Stimulated activated memory B cell treated with anti-CD40 and anti-IgM and Interleukin-4, amounts not matched to agents 10 μg/mL and 1 μg/mL and 100 μg/mL, for 72 hours (primary cell): ENCODE measurements at regions not wholly inside any gene's neighbourhood (a gene's known extent, or its start where the extent isn't known, plus 50 kb on each side); places are given as distances from the start of the nearest gene placed in this dataset.

Source experiments
- ATAC-seq: fragments of 150-1000 bp; cut with Tn5 transposase; 2 replicates; pipeline ENCODE4 v1.10.0; 2021
- H3K27ac Mint-ChIP-seq: one replicate; pipeline ENCODE4 v1.8.0; 2022; ENCODE audit warnings: mild to moderate bottlenecking, mixed read lengths
- H3K27me3 Mint-ChIP-seq: one replicate; pipeline ENCODE4 v1.8.0; 2022; ENCODE audit warnings: mixed read lengths
- H3K36me3 Mint-ChIP-seq: one replicate; pipeline ENCODE4 v1.8.0; 2022; ENCODE audit warnings: mixed read lengths
- H3K4me1 Mint-ChIP-seq: one replicate; pipeline ENCODE4 v1.8.0; 2022; ENCODE audit warnings: mixed read lengths
- H3K4me3 Mint-ChIP-seq: one replicate; pipeline ENCODE4 v1.8.0; 2022; ENCODE audit warnings: mild to moderate bottlenecking, moderate library complexity, mixed read lengths
- H3K9me3 Mint-ChIP-seq: one replicate; pipeline ENCODE4 v1.8.0; 2022; ENCODE audit warnings: mixed read lengths

GRCh38 chr2:150192701-150193100, 294.8 kb downstream of the RND3 start:
- no peak overlapping the region for H3K4me3 Mint-ChIP-seq
- H3K27me3 Mint-ChIP-seq: no peaks in the 10 kb centered on the region
- ATAC-seq: no peak

GRCh38 chr2:150191349-150191748, 296.1 kb downstream of the RND3 start:
- Mint-ChIP-seq H3K27ac (no peak overlapping the region), H3K4me3 (no peak overlapping the region), H3K9me3 (peaks cover 2% of the 10 kb centered on the region), H3K27me3 (no peaks in the 10 kb centered on the region), H3K4me1 (no peaks in the 10 kb centered on the region), H3K36me3 (no peaks in the 10 kb centered on the region)
- no peak for ATAC-seq

More at GRCh38 chr2:150192701-150193100, 294.8 kb downstream of the RND3 start:
- Mint-ChIP-seq H3K9me3 (no peaks in the 10 kb centered on the region), H3K27ac (no peak overlapping the region), H3K4me1 (no peaks in the 10 kb centered on the region), H3K36me3 (no peaks in the 10 kb centered on the region)

- no peak overlapping the region for H3K27ac Mint-ChIP-seq
- H3K36me3 Mint-ChIP-seq: no peaks in the 10 kb centered on the region
- no peak overlapping the region for H3K4me3 Mint-ChIP-seq
- peaks cover 2% of the 10 kb centered on the region for H3K9me3 Mint-ChIP-seq
- no peaks in the 10 kb centered on the region for H3K27me3 Mint-ChIP-seq
- no peaks in the 10 kb centered on the region for H3K4me1 Mint-ChIP-seq
- ATAC-seq: no peak
These were observed 296.9 kb downstream of the RND3 start for GRCh38 chr2:150190546-150190945.

- H3K27me3 Mint-ChIP-seq: no peaks in the 10 kb centered on the region
- H3K9me3 Mint-ChIP-seq: peaks cover 2% of the 10 kb centered on the region
- no peak overlapping the region for H3K4me3 Mint-ChIP-seq
- H3K27ac Mint-ChIP-seq: no peak overlapping the region
- H3K36me3 Mint-ChIP-seq: no peaks in the 10 kb centered on the region
- no peaks in the 10 kb centered on the region for H3K4me1 Mint-ChIP-seq
- ATAC-seq: no peak
These were observed 298.7 kb downstream of the RND3 start for GRCh38 chr2:150188800-150189199.

GRCh38 chr2:150188177-150188576, 299.3 kb downstream of the RND3 start:
- H3K27ac Mint-ChIP-seq: no peak overlapping the region
- no peak for ATAC-seq
- peaks cover 2% of the 10 kb centered on the region for H3K9me3 Mint-ChIP-seq
- H3K4me1 Mint-ChIP-seq: no peaks in the 10 kb centered on the region
- no peak overlapping the region for H3K4me3 Mint-ChIP-seq
- H3K36me3 Mint-ChIP-seq: no peaks in the 10 kb centered on the region
- no peaks in the 10 kb centered on the region for H3K27me3 Mint-ChIP-seq

GRCh38 chr2:150182566-150183235, 304.8 kb downstream of the RND3 start:
- Mint-ChIP-seq H3K4me1 (no peaks in the 10 kb centered on the region), H3K36me3 (no peaks in the 10 kb centered on the region), H3K27me3 (no peaks in the 10 kb centered on the region), H3K4me3 (no peak overlapping the region), H3K9me3 (peaks cover 2% of the 10 kb centered on the region), H3K27ac (no peak overlapping the region)
- no peak for ATAC-seq

- H3K36me3 Mint-ChIP-seq: no peaks in the 10 kb centered on the region
- H3K9me3 Mint-ChIP-seq: no peaks in the 10 kb centered on the region
- no peak overlapping the region for H3K4me3 Mint-ChIP-seq
- no peaks in the 10 kb centered on the region for H3K27me3 Mint-ChIP-seq
- no peak overlapping the region for H3K27ac Mint-ChIP-seq
- no peak for ATAC-seq
- H3K4me1 Mint-ChIP-seq: no peaks in the 10 kb centered on the region
These were observed 308.9 kb downstream of the RND3 start for GRCh38 chr2:150178591-150178990.

- peaks cover 3% of the 10 kb centered on the region for H3K9me3 Mint-ChIP-seq
- no peaks in the 10 kb centered on the region for H3K4me1 Mint-ChIP-seq
- no peaks in the 10 kb centered on the region for H3K36me3 Mint-ChIP-seq
- H3K27ac Mint-ChIP-seq: no peak overlapping the region
- no peak overlapping the region for H3K4me3 Mint-ChIP-seq
- ATAC-seq: no peak
- H3K27me3 Mint-ChIP-seq: no peaks in the 10 kb centered on the region
These were observed 312.5 kb downstream of the RND3 start for GRCh38 chr2:150174971-150175421.

- no peak overlapping the region for H3K4me3 Mint-ChIP-seq
- H3K9me3 Mint-ChIP-seq: peaks cover 3% of the 10 kb centered on the region
- no peaks in the 10 kb centered on the region for H3K4me1 Mint-ChIP-seq
- no peak for ATAC-seq
- no peaks in the 10 kb centered on the region for H3K36me3 Mint-ChIP-seq
- H3K27me3 Mint-ChIP-seq: no peaks in the 10 kb centered on the region
- no peak overlapping the region for H3K27ac Mint-ChIP-seq
These were observed 313.2 kb downstream of the RND3 start for GRCh38 chr2:150174056-150174805.

- ATAC-seq: no peak
- Mint-ChIP-seq H3K36me3 (no peaks in the 10 kb centered on the region), H3K9me3 (peaks cover 3% of the 10 kb centered on the region), H3K4me3 (no peak overlapping the region), H3K27me3 (no peaks in the 10 kb centered on the region), H3K4me1 (no peaks in the 10 kb centered on the region), H3K27ac (no peak overlapping the region)
These were observed 316.4 kb downstream of the RND3 start for GRCh38 chr2:150171065-150171548.

- H3K27me3 Mint-ChIP-seq: no peaks in the 10 kb centered on the region
- H3K4me3 Mint-ChIP-seq: no peak overlapping the region
- H3K27ac Mint-ChIP-seq: no peak overlapping the region
- no peaks in the 10 kb centered on the region for H3K4me1 Mint-ChIP-seq
- H3K36me3 Mint-ChIP-seq: no peaks in the 10 kb centered on the region
- peaks cover 3% of the 10 kb centered on the region for H3K9me3 Mint-ChIP-seq
- no peak for ATAC-seq
These were observed 318.2 kb downstream of the RND3 start for GRCh38 chr2:150169237-150169629.

- Mint-ChIP-seq H3K4me3 (no peak overlapping the region), H3K27ac (no peak overlapping the region), H3K4me1 (no peaks in the 10 kb centered on the region), H3K9me3 (peaks cover 3% of the 10 kb centered on the region), H3K36me3 (no peaks in the 10 kb centered on the region), H3K27me3 (no peaks in the 10 kb centered on the region)
- ATAC-seq: no peak
These were observed 318.8 kb downstream of the RND3 start for GRCh38 chr2:150168595-150169236.

- ATAC-seq: no peak
- Mint-ChIP-seq H3K4me3 (no peak overlapping the region), H3K4me1 (no peaks in the 10 kb centered on the region), H3K27ac (no peak overlapping the region), H3K9me3 (peaks cover 3% of the 10 kb centered on the region), H3K36me3 (no peaks in the 10 kb centered on the region), H3K27me3 (no peaks in the 10 kb centered on the region)
These were observed 319.8 kb downstream of the RND3 start for GRCh38 chr2:150167711-150168110.

GRCh38 chr2:150166313-150167051, 321.0 kb downstream of the RND3 start:
- H3K9me3 Mint-ChIP-seq: peaks cover 2% of the 10 kb centered on the region
- H3K27ac Mint-ChIP-seq: no peak overlapping the region
- no peaks in the 10 kb centered on the region for H3K4me1 Mint-ChIP-seq
- no peaks in the 10 kb centered on the region for H3K36me3 Mint-ChIP-seq
- ATAC-seq: no peak
- no peaks in the 10 kb centered on the region for H3K27me3 Mint-ChIP-seq
- no peak overlapping the region for H3K4me3 Mint-ChIP-seq

GRCh38 chr2:150165988-150166312, 321.5 kb downstream of the RND3 start:
- Mint-ChIP-seq H3K4me1 (no peaks in the 10 kb centered on the region), H3K9me3 (no peaks in the 10 kb centered on the region), H3K27ac (no peak overlapping the region), H3K27me3 (no peaks in the 10 kb centered on the region), H3K36me3 (no peaks in the 10 kb centered on the region), H3K4me3 (no peak overlapping the region)
- no peak for ATAC-seq
